GM18873 (cell line): ENCODE measurements at regions not wholly inside any gene's neighbourhood (a gene's known extent, or its start where the extent isn't known, plus 50 kb on each side); places are given as distances from the start of the nearest gene placed in this dataset.
A peak's percentile ranks its signal among the peaks of the same experiment; 100 is the strongest.

Experiments
- ATAC-seq: cut with Tn5 transposase; IDR thresholded peaks from one replicate; pipeline ENCODE4 v1.9.1; 2021; ENCODE audit warnings: mild to moderate bottlenecking, moderate library complexity, moderate number of reproducible peaks; ENCODE audit not compliant: unreplicated experiment, low FRiP score

DNA sequence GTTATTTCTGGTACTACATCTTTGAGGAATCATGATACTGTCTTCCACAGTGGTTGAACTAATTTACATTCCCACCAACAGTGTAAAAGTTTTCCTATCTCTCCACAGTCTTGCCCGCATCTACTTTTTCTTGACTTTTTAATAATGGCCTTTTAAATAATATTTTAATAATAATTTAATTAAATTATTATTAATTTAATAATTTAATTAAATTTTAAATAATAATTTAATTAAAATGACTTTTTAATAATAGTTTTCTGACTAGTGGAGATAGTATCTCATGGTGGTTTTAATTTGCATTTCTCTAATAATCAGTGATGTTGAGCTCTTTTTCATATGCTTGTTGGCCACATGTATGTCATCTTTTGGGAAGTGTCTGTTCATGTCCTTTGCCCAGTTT is 1395.0 kb upstream of the ADGRL3 start:
- ATAC-seq: no peak

- ATAC-seq: no peak
Observed at GRCh38 chr4:59814402-59815010, 1385.6 kb upstream of the ADGRL3 start.

DNA sequence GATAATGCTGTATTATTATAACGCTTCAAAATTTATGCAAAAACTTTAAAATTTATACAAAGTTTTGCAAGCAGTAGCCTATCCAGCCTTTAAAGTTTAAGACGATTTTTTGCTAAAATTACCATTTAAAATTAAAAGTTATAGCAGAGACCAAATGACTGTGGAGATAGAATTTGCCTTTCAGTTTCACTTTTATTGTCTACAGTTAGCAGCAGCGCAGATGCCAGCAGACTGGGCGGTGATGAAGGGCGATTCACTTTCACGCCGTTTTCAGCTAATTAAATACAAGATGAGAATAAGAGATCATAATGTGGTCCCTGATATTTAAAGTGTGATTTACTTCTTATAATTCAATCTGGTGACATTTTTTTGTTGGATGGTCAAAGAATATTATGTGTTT is 1381.5 kb upstream of the ADGRL3 start:
- ATAC-seq: peak; percentile 86

DNA sequence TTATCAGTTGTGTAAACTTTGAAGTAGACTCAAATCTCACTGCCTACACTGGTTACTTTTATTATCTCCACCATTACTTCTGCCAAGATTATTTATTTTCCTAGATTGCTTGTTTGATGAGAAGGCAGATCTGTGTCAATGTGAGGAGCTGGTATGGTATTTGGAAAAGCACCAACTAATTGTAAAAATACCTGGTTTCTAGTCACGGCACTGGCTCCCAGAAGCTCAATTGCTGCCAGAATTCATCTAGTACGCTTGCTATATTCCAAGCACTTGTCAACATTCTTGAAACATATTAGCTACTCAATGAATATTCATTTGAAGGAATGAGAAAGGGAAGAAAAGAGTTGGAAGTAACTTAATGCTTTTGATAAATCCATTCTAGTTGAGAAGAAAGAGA is 1376.8 kb upstream of the ADGRL3 start:
- no peak for ATAC-seq

DNA sequence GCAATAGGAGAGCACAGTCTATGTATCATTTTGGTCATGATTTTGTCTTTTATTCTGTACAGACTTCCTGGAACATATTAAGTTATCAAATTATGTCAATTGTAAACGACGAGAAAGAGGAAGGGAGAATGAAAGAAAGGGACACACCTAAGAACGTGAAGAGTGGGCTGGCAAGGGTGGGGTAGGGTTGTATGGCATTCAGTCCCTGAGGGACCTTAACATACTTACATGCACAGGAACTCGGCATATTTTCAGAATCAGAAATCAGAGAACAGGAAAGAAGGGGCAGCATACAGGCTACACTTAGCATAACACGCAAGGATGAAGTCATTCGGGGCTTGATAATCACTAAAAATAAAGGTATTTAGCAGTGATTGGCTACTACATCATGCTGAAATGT is 1375.0 kb upstream of the ADGRL3 start:
- ATAC-seq: no peak

- ATAC-seq: no peak
Observed at GRCh38 chr4:59831746-59832145, 1368.4 kb upstream of the ADGRL3 start.

DNA sequence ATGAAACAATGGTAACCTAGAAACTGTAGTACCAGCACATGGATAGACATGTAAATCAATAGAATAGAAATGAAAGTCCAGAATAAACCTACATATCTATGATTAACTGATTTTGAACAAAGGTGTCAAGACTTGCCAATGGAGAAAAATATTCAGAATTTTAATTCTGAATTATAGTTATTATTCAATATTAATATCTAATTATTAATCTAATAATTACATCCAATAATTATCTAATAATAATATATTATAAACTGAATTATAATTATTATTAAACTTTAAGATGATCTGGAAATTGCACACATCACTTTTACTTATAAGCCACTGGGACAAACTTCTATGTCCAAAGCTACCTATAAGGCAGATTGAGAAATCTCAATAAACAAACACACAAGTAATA is 1365.2 kb upstream of the ADGRL3 start:
- ATAC-seq: no peak

DNA sequence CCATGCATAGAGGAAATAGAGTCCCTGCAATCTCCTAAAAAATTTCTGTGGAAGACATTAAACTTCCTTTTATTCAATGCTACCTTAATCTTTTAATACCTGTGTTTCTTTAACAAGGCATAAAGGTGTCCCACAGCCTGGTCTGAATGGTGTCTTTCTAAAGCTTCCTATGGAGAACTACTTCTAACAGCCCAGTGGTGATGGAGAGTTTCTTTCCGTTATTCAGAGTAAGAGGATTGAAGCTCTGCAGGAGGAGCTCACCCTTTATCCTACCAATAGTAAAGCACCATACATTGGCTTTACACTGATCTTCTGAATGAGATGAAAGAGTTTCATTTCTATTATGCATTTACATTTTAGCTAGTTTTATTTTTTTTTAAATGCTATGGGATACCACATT is 1362.4 kb upstream of the ADGRL3 start:
- ATAC-seq: no peak

DNA sequence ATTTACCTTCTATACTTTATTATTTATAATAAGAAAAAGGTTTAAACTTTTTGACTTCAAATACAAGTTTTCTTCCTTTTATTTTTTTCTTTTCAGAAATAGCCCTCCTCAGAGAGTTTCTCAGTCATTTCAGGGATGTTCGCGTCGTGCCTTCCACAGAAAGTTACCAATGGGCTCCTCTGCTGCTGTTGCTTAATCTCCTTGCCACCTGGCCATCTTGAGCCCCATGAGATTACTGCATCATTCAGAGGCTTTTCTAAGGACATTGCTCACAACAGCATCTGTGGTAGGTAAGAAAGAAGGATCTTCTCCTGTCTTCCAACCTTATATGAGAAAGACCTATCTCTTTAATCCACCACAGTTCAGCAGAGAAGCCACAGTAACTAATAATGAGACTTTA is 1361.9 kb upstream of the ADGRL3 start:
- no peak for ATAC-seq

DNA sequence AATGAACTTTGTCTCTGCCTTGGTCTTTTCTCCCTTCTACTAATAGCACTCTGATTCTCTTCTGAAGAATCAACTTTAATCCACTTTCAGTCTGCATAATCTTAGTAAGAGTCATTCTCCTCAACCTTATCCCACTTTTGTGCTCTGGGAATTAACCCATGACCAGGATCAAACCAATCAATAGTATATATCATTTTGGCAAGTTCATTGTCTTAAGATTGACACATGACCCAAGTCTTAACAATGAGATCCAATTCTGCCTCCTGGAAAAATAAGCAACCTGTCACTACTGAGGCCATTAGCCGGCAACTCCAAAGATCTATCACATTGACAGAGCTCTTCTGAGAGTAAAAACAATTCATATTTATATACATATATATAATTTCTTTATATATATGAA is 1358.4 kb upstream of the ADGRL3 start:
- no peak for ATAC-seq

DNA sequence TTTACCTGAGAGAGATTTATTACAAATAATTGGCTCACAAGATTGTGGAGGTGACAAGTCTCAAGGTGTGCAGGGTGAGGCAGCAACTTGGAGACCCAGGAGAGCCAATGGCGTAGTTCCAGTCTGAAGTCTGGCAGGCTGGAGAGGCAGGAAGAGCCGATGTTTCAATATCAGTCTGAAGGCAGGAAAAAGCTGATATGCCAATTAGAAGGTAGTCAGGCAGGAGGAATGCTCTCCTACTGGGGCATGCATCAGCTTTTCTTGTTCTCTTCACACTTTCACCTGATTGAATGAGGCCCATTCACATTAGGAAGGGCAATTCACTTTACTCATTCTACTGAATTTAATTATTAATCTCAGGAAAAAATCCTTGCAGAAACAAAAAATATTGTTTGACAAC is 1351.7 kb upstream of the ADGRL3 start:
- ATAC-seq: no peak

DNA sequence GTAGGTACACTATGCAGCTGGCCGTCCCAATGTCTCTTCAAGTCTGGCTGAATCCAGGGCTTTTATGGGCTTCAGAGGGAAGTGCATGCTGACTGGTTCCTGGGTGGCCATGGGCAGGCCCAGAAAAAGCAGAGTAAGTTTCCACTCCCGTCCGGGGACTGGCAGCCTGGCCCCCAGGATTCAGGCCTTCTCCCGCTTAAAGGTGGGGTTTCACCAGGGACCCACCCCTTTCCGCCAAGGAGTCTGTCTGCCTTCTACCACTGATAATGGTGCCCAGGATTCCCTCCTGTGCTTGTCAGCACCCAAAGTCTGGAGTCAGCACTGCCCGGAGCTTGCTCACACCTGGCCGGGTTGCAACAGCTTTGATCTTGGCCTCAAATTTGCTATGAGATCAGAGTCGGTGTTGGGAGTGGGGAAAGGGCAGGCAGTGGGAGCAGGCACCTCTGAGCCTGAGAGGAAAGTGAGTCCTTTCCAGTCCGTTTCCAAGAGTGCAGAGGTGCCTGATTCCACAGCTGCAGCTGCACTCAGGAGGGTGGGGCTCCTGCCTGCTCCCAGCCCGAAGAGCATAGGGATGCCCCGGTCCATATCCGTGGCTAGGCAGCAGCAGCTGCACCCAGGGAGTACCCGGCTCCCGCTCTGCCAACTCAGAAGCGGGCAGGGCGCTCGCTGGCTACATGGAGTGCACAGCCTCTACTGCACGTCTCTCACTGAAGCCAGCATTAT is 1344.3 kb upstream of the ADGRL3 start:
- no peak for ATAC-seq

DNA sequence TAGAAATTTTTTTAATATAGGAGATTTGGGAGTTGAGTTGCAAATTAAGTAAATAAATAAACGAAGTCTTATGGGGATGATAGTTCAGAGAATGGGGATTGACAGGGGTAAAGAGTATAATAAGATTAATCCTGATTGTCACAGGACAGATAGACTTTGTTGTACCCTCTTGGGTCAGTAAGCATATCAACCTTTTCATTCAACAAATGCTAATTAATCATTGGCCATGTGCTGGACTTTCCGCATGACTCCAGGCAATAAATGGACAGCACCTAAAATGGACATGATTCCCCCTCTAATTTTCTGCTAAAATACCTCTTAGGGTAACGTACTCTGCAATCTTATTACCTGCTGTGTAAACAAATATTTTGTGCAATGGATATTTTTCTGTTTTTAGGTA is 1331.1 kb upstream of the ADGRL3 start:
- ATAC-seq: no peak

DNA sequence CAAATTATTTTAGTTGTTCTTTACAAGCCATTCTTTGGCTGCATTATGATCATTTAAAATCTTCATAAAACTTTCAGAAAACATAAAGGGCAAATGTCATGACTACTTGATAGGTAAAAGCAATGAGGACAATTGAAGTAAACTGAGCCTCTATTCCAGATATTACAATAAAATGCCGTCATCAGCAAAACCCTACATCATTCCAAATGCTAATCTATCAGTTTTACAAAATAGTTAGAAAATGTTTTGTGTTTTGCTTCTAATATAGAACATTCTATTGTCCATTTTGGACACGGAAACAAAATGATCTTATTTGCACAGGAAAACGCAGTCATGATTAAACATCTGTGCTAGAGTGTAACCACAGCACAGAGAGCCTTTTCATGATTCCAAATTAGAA is 1330.6 kb upstream of the ADGRL3 start:
- ATAC-seq: no peak

GRCh38 chr4:59881632-59882031 is 1318.5 kb upstream of the ADGRL3 start:
- ATAC-seq: no peak

- ATAC-seq: no peak
Observed at GRCh38 chr4:59904331-59904730, 1295.8 kb upstream of the ADGRL3 start.

DNA sequence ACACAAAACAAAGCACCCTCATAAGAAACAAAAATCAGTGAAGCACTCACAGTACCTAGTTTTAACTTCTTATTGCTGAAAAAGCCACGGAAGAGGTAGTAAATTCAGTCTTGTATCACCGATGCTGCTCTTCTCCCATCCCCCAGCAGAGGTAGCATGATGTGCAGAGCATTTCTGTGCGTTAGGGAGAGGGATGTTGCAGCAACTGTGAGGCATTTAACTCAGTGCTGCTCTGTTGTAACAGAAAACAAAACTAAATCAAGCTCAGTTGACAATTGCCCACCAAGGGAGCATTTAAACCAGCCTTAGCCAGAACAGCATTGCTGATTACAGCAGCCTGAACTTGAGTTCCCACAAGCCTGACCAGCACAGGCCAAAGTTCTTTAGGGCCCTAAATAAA is 1279.7 kb upstream of the ADGRL3 start:
- ATAC-seq: no peak

DNA sequence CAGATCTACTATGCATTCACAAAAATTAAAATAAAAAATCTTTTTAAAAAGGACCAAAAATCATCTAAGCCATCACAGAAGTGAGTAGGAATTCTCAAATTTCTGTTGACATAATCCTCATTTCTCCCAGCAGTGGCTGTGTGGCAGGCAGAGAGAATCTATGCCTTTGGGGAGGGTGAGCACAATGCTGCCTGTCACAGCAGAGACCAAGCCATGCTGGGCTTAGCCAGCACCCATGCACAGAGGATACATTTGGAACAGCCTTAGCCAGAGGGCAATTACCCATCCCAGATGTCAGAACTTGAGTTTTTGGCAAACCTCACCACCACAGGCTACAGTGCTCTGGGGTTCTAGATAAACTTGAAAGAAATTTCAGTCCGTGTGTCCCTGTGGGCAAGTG is 1274.8 kb upstream of the ADGRL3 start:
- no peak for ATAC-seq

DNA sequence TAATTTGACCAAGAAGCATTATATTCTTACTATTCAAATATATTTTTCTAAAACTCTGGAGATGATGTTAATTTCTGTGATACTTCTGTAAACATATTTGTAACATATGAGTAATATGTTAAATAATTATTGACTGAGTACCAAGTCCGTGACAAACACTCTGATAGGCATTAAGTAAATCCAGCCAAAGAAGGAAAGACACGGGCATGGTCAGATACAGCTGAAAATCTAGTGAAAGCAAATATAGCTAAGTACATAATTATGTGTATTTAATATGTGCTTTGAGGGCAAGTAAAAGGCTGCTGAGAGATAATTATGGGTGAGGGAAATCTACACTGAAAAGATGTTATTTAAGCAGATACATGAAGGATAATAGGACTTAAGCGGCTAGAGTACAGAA is 1263.6 kb upstream of the ADGRL3 start:
- no peak for ATAC-seq

DNA sequence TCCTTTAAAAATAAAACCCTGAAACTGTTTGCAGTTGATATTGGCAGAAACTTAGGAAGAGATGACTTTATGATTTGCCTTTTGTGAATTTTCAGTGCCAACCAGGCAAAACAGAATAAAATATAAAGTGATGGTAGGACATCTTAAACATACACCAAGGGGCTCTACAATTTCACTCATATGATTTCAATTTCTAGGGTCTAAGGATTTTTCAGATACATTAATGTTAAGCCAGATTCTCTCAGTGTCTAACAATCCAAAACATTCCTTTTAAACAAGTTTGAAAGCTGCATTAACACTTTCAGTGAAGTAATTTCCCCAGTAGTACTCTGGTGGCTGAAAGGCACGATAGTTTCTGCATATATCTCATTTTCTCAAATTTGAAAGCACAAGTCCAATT is 1262.0 kb upstream of the ADGRL3 start:
- no peak for ATAC-seq

DNA sequence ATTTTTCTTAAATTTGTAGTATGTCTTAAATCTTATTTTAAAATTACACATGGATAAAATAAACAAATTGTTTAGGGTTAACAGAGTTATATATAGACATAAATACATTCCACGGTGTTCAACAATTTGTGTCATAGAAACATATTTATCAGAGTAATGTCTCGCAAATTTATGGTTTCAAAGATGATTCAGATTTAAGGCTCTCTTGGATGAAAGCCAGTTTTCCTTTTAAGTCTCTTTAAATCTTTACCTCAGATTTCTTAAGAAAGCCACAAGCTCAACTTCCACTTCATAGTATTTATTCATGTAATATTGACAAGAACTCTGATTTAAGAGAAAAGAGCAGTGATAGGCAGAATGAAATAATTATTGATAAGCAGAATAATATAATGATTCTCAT is 1254.8 kb upstream of the ADGRL3 start:
- no peak for ATAC-seq

- ATAC-seq: no peak
Observed at GRCh38 chr4:59945716-59946115, 1254.4 kb upstream of the ADGRL3 start.

DNA sequence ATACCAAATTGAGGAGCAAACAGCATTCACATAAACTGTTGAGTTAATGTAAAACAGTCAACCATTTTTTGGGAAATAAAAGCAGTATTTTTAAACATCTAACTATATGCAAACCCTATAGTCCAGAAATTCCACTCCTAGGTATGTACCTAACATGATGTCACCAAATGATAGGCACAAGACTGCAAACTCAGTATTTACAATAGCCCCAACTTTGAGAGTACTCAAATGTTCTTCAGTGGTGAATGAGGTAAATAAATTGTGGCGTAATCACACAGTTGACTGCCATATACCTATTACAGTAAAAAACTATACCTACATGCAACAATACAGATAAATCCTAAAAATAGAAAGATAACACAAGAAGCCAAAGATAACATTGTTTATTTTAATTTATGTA is 1243.8 kb upstream of the ADGRL3 start:
- no peak for ATAC-seq
